OCI-LY7 (cell line): ENCODE measurements at regions not wholly inside any gene's neighbourhood (a gene's known extent, or its start where the extent isn't known, plus 50 kb on each side); places are given as distances from the start of the nearest gene placed in this dataset.

Source experiments
- BruUV-seq: library from RNA; stranded (reverse); fragments of 400-500 nt; replicated peaks from 2 replicates; lab custom pipeline; 2021; lab: Mats Ljungman, UMichigan
- CTCF ChIA-PET: fragments of 300-600 bp; sonication (Branson Sonifier 250); formaldehyde crosslinking; loops from one replicate; lab custom pipeline; 2022; ENCODE audit warnings: antibody characterized with exemption; ENCODE audit not compliant: unreplicated experiment; lab: Charles Lee
- POLR2A ChIA-PET: fragments of 300-600 bp; sonication (Branson Sonifier 250); formaldehyde crosslinking; loops from one replicate; lab custom pipeline; 2022; ENCODE audit warnings: antibody characterized with exemption; lab: Charles Lee
- DNase-seq: peaks from one replicate; pipeline ENCODE4 v3.0.0-alpha.2; 2015; ENCODE audit warnings: low spot score
- H2AFZ ChIP-seq: fragments of 200-600 bp; sonication (generic), shearing (Covaris generic); 2 replicates; pipeline ENCODE4 v1.6.1; 2014; ENCODE audit warnings: mild to moderate bottlenecking, antibody characterized with exemption, low read length, moderate library complexity
- H3K27ac ChIP-seq: fragments of 200-600 bp; sonication (generic); 2 replicates; pipeline ENCODE4 v1.5.1; 2014; ENCODE audit warnings: mixed run types, low read depth, mild to moderate bottlenecking, moderate library complexity, low read length, inconsistent platforms; ENCODE audit not compliant: poor library complexity, severe bottlenecking
- H3K36me3 ChIP-seq: fragments of 200-600 bp; sonication (generic); 2 replicates; pipeline ENCODE4 v1.6.1; 2014; ENCODE audit warnings: mild to moderate bottlenecking, antibody characterized with exemption, low read length, moderate library complexity, mixed read lengths; ENCODE audit not compliant: insufficient read depth
- H3K4me1 ChIP-seq: fragments of 200-600 bp; sonication (generic); 2 replicates; pipeline ENCODE4 v1.5.1; 2014; ENCODE audit warnings: mild to moderate bottlenecking, low read length; ENCODE audit not compliant: insufficient read depth, poor library complexity, severe bottlenecking
- H3K4me2 ChIP-seq: fragments of 200-600 bp; sonication (generic); 2 replicates; pipeline ENCODE4 v1.6.1; 2014; ENCODE audit warnings: mild to moderate bottlenecking, low read length
- H3K4me3 ChIP-seq: fragments of 200-600 bp; sonication (generic); 2 replicates; pipeline ENCODE4 v1.5.1; 2014; ENCODE audit warnings: mild to moderate bottlenecking, low read depth, low read length; ENCODE audit not compliant: poor library complexity, severe bottlenecking
- H3K79me2 ChIP-seq: fragments of 200-600 bp; sonication (generic); 2 replicates; pipeline ENCODE4 v1.6.1; 2016; ENCODE audit warnings: low read depth, mild to moderate bottlenecking, low read length, moderate library complexity, mixed read lengths; ENCODE audit not compliant: insufficient read depth
- H3K9me2 ChIP-seq: fragments of 200-600 bp; sonication (generic); 2 replicates; pipeline ENCODE4 v1.6.1; 2016; ENCODE audit warnings: mild to moderate bottlenecking, low read length, mixed read lengths; ENCODE audit not compliant: insufficient read depth
- H3K9me3 ChIP-seq: fragments of 200-600 bp; sonication (generic); 2 replicates; pipeline ENCODE4 v1.6.1; 2014; ENCODE audit warnings: mild to moderate bottlenecking, mixed run types, low read length, mixed read lengths
- H4K20me1 ChIP-seq: fragments of 200-600 bp; sonication (generic); 2 replicates; pipeline ENCODE4 v1.6.1; 2014; ENCODE audit warnings: mild to moderate bottlenecking, antibody characterized with exemption, low read length, moderate library complexity, mixed read lengths; ENCODE audit not compliant: insufficient read depth
- EZH2phosphoT487 ChIP-seq: fragments of 200-600 bp; sonication (generic); IDR thresholded peaks from 2 replicates; pipeline ENCODE4 v1.6.1; 2018; ENCODE audit warnings: low read depth, borderline replicate concordance, mild to moderate bottlenecking, mixed run types, antibody characterized with exemption, low read length, moderate library complexity, mixed read lengths
- intact Hi-C: fragments of 100-400 bp; cut with micrococcal nuclease; formaldehyde crosslinking; loops from one replicate; pipeline ENCODE4 v1.10.0; 2022; ENCODE audit not compliant: unreplicated experiment
- TF ChIP-seq, protein P1 (sequence below): fragments of 200-600 bp; sonication (generic); conservative IDR thresholded peaks from 2 replicates; pipeline ENCODE4 v1.5.1; 2014; ENCODE audit warnings: mild to moderate bottlenecking, antibody characterized with exemption, low read length, moderate library complexity, mixed read lengths

DNA sequence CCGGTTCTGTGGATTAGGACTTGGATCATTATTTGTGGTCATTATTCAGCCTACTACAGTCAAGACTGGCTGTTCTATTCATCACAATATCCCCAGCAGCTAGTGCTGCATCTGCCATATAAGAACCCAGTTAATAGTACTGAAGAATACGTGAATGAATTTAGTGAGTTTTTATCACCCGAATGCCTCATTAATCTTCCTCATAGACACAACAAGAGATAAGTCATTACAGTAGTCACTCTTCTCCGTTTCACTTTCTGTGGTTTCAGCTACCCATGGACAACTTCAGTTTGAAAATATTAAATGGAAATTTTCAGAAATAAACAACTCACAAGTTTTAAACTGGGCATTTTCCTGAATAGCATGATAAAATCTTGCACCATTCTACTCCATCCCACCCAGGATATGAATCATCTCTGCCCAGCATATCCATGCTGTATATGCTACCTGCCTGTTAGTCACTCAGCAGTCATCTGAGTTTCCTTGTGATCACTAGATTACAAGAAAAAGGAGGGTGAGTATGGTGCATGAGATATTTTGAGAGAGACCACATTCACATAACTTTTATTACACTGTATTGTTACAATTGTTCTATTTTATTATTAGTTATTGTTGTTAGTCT is 363.7 kb upstream of the CHAC2 start:
- Histone ChIP-seq H2AFZ (no peak overlapping the region), H4K20me1 (no peaks in the 10 kb centered on the region), H3K79me2 (no peaks in the 10 kb centered on the region), H3K4me3 (no peak overlapping the region), H3K36me3 (no peaks in the 10 kb centered on the region), H3K4me1 (no peaks in the 10 kb centered on the region), H3K9me3 (no peaks in the 10 kb centered on the region), H3K9me2 (no peaks in the 10 kb centered on the region), H3K4me2 (no peak overlapping the region), H3K27ac (no peak overlapping the region)
- TF ChIP-seq EZH2phosphoT487: no peak
- TF ChIP-seq, protein P1, sequence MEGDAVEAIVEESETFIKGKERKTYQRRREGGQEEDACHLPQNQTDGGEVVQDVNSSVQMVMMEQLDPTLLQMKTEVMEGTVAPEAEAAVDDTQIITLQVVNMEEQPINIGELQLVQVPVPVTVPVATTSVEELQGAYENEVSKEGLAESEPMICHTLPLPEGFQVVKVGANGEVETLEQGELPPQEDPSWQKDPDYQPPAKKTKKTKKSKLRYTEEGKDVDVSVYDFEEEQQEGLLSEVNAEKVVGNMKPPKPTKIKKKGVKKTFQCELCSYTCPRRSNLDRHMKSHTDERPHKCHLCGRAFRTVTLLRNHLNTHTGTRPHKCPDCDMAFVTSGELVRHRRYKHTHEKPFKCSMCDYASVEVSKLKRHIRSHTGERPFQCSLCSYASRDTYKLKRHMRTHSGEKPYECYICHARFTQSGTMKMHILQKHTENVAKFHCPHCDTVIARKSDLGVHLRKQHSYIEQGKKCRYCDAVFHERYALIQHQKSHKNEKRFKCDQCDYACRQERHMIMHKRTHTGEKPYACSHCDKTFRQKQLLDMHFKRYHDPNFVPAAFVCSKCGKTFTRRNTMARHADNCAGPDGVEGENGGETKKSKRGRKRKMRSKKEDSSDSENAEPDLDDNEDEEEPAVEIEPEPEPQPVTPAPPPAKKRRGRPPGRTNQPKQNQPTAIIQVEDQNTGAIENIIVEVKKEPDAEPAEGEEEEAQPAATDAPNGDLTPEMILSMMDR: no peak
- ChIA-PET POLR2A (no interaction called here), CTCF (no interaction called here)
- no TSS peak for BruUV-seq
- no peak for DNase-seq
- intact Hi-C loops: no loop called here

- no peaks in the 10 kb centered on the region; the same call in 1 of the 2 replicates for H3K9me2 ChIP-seq
- no peak overlapping the region for H2AFZ ChIP-seq
- no peaks in the 10 kb centered on the region for H3K79me2 ChIP-seq
- intact Hi-C loops: no loop called here
- no peaks in the 10 kb centered on the region for H3K36me3 ChIP-seq
- no peaks in the 10 kb centered on the region for H3K9me3 ChIP-seq
- TF ChIP-seq, protein P1: no peak
- TF ChIP-seq EZH2phosphoT487: no peak
- CTCF ChIA-PET: no interaction called here
- POLR2A ChIA-PET: no interaction called here
- H3K4me1 ChIP-seq: no peaks in the 10 kb centered on the region
- H3K27ac ChIP-seq: no peak overlapping the region
- no peak overlapping the region for H3K4me3 ChIP-seq
- BruUV-seq: no TSS peak
- no peak for DNase-seq
- H3K4me2 ChIP-seq: no peak overlapping the region
- no peaks in the 10 kb centered on the region for H4K20me1 ChIP-seq
Observed at GRCh38 chr2:53397085-53397484, 370.5 kb upstream of the CHAC2 start.

GRCh38 chr2:53381271-53381670 is 386.3 kb upstream of the CHAC2 start:
- POLR2A ChIA-PET: no interaction called here
- CTCF ChIA-PET: no interaction called here
- intact Hi-C loops: no loop called here

More at GRCh38 chr2:53381271-53381670, 386.3 kb upstream of the CHAC2 start:
- no peak for TF ChIP-seq EZH2phosphoT487
- TF ChIP-seq, protein P1: no peak
- Histone ChIP-seq H3K27ac (no peak overlapping the region), H3K79me2 (no peaks in the 10 kb centered on the region), H3K4me1 (no peaks in the 10 kb centered on the region), H2AFZ (no peak overlapping the region), H3K36me3 (no peaks in the 10 kb centered on the region), H4K20me1 (no peaks in the 10 kb centered on the region), H3K4me3 (no peak overlapping the region), H3K9me2 (no peaks in the 10 kb centered on the region), H3K9me3 (no peaks in the 10 kb centered on the region), H3K4me2 (no peak overlapping the region)
- BruUV-seq: no TSS peak
- no peak for DNase-seq
